ENCODE measurements at regions not wholly inside any gene's neighbourhood (a gene's known extent, or its start where the extent isn't known, plus 50 kb on each side); places are given as distances from the start of the nearest gene placed in this dataset.

DNA sequence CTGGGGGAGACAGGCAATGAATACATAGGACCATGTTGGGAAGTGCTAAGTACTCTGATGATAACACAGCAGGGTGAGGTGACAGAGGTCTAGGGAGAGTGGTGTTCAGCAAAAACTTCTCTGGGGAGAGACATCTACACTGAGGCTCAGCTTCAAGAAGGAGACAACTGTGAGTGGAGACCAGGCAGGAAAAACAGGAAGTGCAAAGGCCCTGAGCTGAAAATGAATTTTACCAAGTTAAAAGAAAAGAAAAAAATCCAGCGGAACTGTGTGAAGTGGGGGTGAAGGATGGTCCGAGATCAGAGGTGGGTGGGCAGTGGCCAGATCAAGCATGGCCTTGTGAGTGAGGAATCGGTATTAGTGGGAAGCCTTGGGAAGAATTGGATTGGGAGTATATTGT lies 110.1 kb upstream of the CLSTN2 start:
- no peak for DNase-seq (ENCODE audit: low spot score)
- Mint-ChIP-seq H3K4me3 (no peak overlapping the region), H3K27me3 (ENCODE audit: low read depth) (peaks cover 2% of the 10 kb centered on the region; the same call in 1 of the 2 replicates), H3K36me3 (no peaks in the 10 kb centered on the region), H3K4me1 (no peaks in the 10 kb centered on the region), H3K9me3 (peaks cover 9% of the 10 kb centered on the region), H3K27ac (no peak overlapping the region)
- ATAC-seq = no peak
- POLR2A ChIA-PET = no interaction called here
- TF ChIP-seq ELF4 (CRISPR knock-in tag; IDR thresholded peaks at IDR 0.05; ENCODE audit: low read depth) (no peak), USF1 (CRISPR knock-in tag; IDR thresholded peaks at IDR 0.05) (no peak), PRDM15 (CRISPR knock-in tag; IDR thresholded peaks at IDR 0.05) (no peak), ZNF232 (CRISPR knock-in tag; IDR thresholded peaks at IDR 0.05) (no peak), NFE2L1 (CRISPR knock-in tag; IDR thresholded peaks at IDR 0.05) (no peak), PREB (CRISPR knock-in tag; IDR thresholded peaks at IDR 0.05; ENCODE audit: borderline replicate concordance) (no peak), PRRX2 (CRISPR knock-in tag; IDR thresholded peaks at IDR 0.05) (no peak)
- CTCF ChIA-PET = no interaction called here

- DNase-seq (ENCODE audit: low spot score) (no peak), ATAC-seq (no peak)
- ChIA-PET POLR2A (no interaction called here), CTCF (no interaction called here)
- Mint-ChIP-seq H3K9me3 (peaks cover 15% of the 10 kb centered on the region), H3K27me3 (ENCODE audit: low read depth) (no peaks in the 10 kb centered on the region; the same call in 1 of the 2 replicates), H3K4me3 (no peak overlapping the region), H3K4me1 (peaks cover 13% of the 10 kb centered on the region), H3K27ac (no peak overlapping the region), H3K36me3 (no peaks in the 10 kb centered on the region)
- TF ChIP-seq KAT7 (CRISPR knock-in tag; IDR thresholded peaks at IDR 0.05; ENCODE audit: borderline replicate concordance) = no peak
- TF ChIP-seq, protein P1, sequence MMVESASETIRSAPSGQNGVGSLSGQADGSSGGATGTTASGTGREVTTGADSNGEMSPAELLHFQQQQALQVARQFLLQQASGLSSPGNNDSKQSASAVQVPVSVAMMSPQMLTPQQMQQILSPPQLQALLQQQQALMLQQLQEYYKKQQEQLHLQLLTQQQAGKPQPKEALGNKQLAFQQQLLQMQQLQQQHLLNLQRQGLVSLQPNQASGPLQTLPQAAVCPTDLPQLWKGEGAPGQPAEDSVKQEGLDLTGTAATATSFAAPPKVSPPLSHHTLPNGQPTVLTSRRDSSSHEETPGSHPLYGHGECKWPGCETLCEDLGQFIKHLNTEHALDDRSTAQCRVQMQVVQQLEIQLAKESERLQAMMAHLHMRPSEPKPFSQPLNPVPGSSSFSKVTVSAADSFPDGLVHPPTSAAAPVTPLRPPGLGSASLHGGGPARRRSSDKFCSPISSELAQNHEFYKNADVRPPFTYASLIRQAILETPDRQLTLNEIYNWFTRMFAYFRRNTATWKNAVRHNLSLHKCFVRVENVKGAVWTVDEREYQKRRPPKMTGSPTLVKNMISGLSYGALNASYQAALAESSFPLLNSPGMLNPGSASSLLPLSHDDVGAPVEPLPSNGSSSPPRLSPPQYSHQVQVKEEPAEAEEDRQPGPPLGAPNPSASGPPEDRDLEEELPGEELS (CRISPR knock-in tag; IDR thresholded peaks at IDR 0.05) = no peak
- TF ChIP-seq GABPB1 (CRISPR knock-in tag; IDR thresholded peaks at IDR 0.05) = no peak
- TF ChIP-seq CBFB (CRISPR knock-in tag; IDR thresholded peaks at IDR 0.05; ENCODE audit: low read depth) = no peak
- no peak for TF ChIP-seq AFF4 (CRISPR knock-in tag; IDR thresholded peaks at IDR 0.05; ENCODE audit: borderline replicate concordance)
- no peak for TF ChIP-seq ZBTB43 (CRISPR knock-in tag; IDR thresholded peaks at IDR 0.05)
- no peak for TF ChIP-seq NR1H2 (CRISPR knock-in tag; IDR thresholded peaks at IDR 0.05)
- no peak for TF ChIP-seq ZNF138 (CRISPR knock-in tag; conservative IDR thresholded peaks at IDR 0.05)
- TF ChIP-seq FOXK1 (CRISPR knock-in tag; IDR thresholded peaks at IDR 0.05) = no peak
- TF ChIP-seq STAT6 (CRISPR knock-in tag; conservative IDR thresholded peaks at IDR 0.05; ENCODE audit: low read depth) = no peak
- no peak for TF ChIP-seq TEAD4 (CRISPR knock-in tag; IDR thresholded peaks at IDR 0.05)
- no peak for TF ChIP-seq USF1 (CRISPR knock-in tag; IDR thresholded peaks at IDR 0.05)
- TF ChIP-seq TCF7 (CRISPR knock-in tag; IDR thresholded peaks at IDR 0.05; ENCODE audit: low read depth) = no peak
These were observed 120.3 kb upstream of the CLSTN2 start for GRCh38 chr3:139814646-139815045.

Measured in WTC11 (cell line).